Activated CD8-positive, alpha-beta memory T cell treated with anti-CD3 and anti-CD28 coated beads for 4 hours (primary cell): ENCODE measurements at regions not wholly inside any gene's neighbourhood (a gene's known extent, or its start where the extent isn't known, plus 50 kb on each side); places are given as distances from the start of the nearest gene placed in this dataset.

Experiments
- DNase-seq, 2 donors: peaks; one replicate each; pipeline ENCODE4 v3.0.0-alpha.2; 2020; ENCODE audit warnings: low read depth in 2 of 2

GRCh38 chr1:88204612-88205167, 479.4 kb upstream of the PKN2 start:
- DNase-seq: no peak

GRCh38 chr1:88208389-88208788, 475.7 kb upstream of the PKN2 start:
- DNase-seq: no peak

DNA sequence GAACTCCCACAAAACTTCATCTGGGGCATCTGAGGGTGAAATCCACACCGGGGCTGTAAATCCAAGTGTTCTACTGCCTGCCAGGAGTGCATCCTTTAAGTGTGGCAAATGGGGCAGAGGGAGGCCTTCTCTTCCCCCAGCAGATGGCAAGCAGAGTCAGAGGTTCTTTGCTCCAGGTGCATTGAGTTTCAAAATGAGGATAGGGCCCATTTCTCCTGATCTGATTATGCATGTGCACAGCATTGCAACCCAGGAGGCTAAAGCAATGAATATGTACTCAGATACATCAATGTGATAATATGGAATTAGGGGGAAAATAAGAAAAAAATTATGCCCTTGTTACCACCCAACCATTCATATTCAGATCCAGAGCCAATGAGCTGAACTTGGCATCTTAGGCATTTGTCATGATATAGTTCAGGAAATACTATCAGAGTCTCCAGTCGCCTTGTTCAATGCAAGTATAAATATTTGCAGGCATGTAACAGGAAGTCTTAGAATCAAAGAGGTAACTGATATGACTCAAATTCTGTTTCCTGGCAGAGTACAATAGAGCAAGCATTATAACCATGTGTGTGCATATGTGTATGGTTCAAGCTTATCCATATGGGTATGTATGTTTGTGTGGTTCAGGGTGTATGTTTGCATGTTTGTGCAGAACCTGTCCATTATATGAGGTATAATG, 473.8 kb upstream of the PKN2 start:
- no peak for DNase-seq

DNA sequence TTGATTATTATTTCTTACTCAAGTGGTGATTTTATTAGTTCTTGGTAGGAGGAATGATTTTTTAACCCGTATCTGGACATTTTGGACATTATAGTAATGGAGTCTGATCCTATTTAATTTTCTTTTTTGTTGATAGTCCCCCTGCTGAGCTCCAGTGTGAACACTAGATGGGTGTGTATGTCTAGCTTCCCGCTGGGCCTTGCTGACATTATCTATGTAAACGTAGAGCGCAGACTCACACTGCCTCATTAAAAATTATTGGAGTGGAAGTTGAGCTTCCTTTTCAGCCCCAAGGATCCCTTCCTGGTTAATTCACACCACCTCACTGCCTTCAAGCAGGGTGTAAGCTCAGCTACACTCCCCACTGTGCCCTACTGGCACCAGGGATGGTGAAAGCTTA, 467.6 kb upstream of the PKN2 start:
- DNase-seq: no peak

- DNase-seq: no peak
Observed at GRCh38 chr1:88217386-88217785, 466.7 kb upstream of the PKN2 start.

DNA sequence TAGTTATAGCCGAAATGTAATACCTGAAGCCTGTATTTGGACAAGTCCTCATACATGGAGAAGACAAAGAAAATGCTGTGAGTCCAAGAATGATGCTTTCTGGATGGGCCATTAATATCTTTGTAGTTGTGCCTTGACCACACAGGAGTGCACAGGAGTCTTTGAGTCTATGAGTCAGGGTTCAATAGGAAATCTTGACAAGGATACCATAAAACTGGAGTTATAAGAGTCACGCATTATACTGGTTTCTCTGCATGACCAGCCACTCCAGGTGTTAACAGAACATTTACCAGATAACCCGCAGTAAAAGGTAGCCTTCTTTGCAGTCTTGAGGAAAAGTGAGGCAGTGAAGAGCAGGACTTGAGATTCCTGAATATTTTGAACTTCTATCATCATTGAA, 464.6 kb upstream of the PKN2 start:
- DNase-seq: no peak

- no peak for DNase-seq
Observed at GRCh38 chr1:88221411-88221810, 462.7 kb upstream of the PKN2 start.

- DNase-seq: no peak
Observed at GRCh38 chr1:88224906-88225305, 459.2 kb upstream of the PKN2 start.

DNA sequence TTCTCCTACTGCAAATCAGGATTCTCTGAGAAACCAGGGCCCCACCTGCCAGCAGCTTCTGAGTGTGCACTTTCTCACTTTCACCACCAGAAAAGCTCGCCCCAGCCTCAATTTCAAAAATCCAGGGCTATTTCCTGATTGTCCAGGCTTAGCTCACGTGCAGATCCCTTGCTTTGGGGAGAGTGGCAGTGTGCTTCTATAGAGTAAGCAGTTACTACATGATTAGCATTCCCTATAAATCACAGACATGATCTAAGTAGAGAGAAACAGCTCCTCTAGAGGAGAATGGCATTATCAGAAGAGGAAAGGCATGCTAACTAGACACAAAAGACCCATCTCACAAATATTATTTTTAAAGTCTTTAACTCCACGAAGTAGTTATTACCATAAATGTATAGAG, 456.0 kb upstream of the PKN2 start:
- no peak for DNase-seq

- no peak for DNase-seq
Observed at GRCh38 chr1:88230126-88230525, 453.9 kb upstream of the PKN2 start.

GRCh38 chr1:88237058-88237457, 447.0 kb upstream of the PKN2 start:
- DNase-seq: no peak

DNA sequence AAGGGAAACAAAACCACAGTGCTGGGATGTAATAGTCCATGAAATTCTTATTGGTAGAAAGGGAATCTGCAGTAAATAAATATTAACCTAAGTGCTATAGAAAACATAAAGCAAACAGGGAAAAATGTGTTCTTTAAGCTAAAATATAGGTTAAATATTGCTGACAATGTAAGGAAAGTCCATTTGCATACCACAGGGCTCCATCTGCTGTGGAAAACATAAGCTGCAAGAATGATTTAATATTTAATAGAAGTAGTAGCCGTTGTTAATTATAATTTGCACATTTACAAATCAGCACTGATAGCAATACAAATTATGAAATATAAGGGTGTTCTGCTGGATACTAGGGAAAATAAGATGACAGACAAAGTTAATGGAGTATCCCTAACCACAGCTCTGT, 444.9 kb upstream of the PKN2 start:
- no peak for DNase-seq

GRCh38 chr1:88247666-88248065, 436.4 kb upstream of the PKN2 start:
- DNase-seq: no peak

- no peak for DNase-seq
Observed at GRCh38 chr1:88250915-88251314, 433.2 kb upstream of the PKN2 start.

DNA sequence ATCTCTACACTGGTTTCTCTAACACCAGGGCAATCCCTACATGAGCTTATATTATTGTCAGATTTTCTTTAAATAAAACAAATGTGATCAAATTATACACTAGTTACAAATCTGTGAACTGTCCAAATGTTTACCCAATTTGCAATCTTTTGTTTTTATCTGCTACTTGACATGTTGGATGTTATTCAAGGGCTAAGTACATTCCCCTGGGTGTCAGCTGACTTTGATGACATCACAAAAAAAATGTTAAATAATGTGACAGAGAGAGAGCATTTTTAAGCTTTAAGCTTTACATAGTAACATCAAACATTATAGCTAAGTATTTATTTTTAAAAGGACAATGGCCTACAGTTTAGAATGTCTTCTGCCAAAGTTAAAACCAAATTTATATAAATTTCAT, 431.3 kb upstream of the PKN2 start:
- no peak for DNase-seq

DNA sequence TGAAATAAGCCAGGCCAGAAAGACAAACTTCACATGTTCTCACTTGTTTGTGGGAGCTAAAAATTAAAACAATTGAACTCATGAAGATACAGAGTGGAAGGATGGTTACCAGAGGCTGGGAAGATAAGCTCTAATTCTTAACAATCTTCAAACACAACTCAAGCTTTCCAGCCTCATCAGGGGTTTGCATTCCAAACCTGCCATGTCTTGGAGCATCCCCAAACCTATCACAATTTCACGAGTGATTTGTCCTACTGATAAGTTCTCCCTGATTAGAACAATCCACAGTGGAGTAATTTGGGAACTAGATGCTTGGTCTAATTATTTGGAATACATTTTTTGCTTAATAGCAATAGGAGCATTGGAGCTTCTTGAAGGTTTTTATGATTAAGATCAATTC, 418.5 kb upstream of the PKN2 start:
- DNase-seq: no peak

DNA sequence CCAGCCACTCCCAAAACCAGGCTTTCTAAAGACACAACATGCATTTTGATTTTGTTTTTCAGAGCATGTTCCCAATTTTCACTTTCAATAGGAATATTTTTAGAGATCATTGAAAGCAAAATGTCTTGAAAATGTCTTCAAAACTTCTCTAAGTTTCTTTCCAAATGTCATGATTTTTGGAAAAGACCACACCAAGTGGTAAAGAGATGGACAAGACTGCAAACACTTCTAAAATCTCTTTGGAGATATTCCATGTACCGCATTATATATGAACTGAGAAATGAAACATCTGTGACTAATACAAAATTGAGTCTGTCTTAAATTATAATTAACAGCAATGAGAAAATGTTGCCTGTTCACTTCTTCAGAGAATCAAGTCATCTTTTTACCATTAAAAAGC, 418.0 kb upstream of the PKN2 start:
- DNase-seq: no peak

DNA sequence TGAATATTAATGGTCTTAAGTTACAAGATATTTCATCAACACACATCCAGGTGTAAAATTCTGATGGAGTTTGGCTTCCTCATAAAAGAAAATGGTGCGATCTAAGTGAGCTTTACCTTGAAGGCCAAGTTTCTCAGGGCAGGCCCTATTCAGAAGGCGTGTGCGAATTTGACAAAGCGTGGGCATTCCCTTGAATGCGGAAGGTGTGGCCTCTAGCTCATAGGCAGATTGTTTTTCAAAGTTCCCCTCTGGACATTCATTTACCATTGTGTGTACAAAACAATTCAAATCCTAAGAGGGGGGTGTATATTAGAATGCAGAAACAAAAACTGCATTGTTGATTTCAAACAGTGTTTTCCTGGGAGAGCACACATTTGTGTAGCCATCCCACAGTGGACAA, 411.9 kb upstream of the PKN2 start:
- no peak for DNase-seq

DNA sequence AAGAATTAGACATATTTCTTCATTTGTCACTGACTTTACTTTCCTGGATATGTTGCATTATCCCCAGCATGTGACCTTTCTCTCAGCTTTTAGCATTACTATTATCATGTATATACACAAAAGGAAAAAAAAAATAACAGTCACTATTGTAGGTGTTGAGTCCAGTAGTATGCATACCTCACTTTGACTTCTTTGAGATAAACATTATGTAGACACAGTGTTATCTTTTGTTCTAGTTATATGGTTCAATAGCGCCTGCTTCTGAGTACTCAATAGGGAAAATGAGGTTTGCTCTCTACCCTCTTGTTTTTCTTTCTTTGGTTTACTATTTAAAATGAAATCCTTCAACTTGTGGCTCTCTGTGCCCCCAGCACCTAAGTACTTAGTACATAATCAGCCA, 409.6 kb upstream of the PKN2 start:
- DNase-seq: no peak

- no peak for DNase-seq
Observed at GRCh38 chr1:88275259-88275862, 408.7 kb upstream of the PKN2 start.

GRCh38 chr1:88276163-88276562, 407.9 kb upstream of the PKN2 start:
- no peak for DNase-seq

DNA sequence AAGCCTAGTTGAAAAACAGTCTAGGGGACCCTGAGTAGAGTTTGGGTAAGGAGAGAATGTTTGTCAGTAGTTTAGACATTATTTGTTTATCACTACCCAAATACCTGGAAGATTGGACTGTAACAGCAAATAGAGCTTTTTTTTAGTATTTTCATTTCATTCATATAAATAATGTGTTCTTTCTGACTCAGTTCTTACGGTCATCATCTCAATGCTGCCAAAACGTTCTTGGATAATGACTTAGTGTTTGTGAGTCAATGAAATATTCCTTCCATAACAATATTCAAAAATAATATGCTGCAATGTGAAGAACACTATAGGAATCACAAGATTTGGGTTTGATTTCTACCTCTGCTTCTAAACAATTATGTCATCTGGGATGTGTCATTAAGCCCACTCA, 400.0 kb upstream of the PKN2 start:
- no peak for DNase-seq

DNA sequence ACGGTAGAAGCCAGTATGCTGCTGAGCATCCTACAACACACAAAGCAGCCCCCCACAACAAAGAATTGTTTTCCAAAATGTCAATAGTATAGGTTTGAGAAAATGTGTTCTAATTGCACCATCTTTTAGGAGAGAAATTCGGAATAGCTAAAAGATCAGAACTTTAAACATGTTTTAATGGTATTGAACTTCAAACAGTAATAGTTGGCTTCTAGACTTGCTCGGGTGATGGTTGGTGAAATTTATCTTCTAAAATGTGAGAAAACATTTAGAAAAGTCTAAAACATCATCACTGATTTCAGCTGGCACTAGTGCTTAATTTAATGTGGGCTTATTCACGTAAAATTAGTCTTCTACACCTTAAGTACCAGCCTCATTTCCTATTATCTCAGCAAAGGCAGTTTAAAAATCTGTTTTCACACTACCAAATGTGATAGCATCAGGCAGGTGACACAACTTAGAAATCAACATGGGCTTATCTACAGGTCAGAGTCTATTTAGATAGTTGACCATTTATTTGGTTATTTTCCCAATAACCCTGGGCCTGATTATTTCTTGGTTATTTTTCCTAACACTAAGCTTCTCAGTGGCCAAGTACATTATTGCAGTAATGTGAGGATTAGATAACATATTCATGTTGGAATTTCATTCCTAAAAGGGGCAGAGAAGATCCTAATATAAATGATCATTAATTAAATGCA, 399.3 kb upstream of the PKN2 start:
- no peak for DNase-seq
